ENCODE measurements at regions not wholly inside any gene's neighbourhood (a gene's known extent, or its start where the extent isn't known, plus 50 kb on each side); places are given as distances from the start of the nearest gene placed in this dataset.

GRCh38 chr18:56374007-56374655 is 264.3 kb downstream of the TXNL1 start:
- no peak for DNase-seq

- no peak for DNase-seq
Observed at GRCh38 chr18:56373601-56374000, 264.8 kb downstream of the TXNL1 start.

- no peak for DNase-seq
Observed at GRCh38 chr18:56368066-56368465, 270.3 kb downstream of the TXNL1 start.

GRCh38 chr18:56358608-56359280 is 279.6 kb downstream of the TXNL1 start:
- DNase-seq, result no peak

GRCh38 chr18:56353663-56354260 is 284.6 kb downstream of the TXNL1 start:
- no peak for DNase-seq

DNA sequence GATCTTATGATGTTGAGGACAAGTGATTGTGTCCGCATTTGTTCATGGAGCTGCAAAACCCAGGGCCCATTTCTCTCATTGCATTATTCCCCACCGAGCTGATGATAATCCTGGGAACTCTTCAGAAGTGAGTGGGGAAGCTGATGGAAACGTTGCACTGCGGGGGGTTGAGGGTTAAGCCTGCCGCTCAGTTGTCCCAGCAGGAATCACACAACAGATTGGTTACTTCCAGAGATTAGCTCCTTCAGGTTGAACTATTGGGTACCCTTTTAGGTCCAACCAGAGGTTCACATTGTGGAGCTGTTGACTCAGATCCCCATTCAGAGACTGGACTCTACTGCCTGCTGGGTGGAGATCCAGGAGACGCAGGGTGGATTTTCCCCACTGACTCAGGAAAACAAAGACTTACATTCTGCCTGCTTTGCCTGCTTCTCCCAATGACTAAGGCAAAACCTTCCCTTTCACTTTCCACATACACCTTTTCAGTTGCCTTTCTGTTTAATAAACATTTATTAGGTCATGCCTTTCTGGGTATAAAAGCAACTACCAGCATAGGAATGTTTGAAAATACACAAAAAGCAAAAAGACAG is 286.4 kb downstream of the TXNL1 start:
- no peak for DNase-seq

- peak; percentile 18 for DNase-seq
Observed at GRCh38 chr18:56337507-56337906, 300.9 kb downstream of the TXNL1 start.

DNA sequence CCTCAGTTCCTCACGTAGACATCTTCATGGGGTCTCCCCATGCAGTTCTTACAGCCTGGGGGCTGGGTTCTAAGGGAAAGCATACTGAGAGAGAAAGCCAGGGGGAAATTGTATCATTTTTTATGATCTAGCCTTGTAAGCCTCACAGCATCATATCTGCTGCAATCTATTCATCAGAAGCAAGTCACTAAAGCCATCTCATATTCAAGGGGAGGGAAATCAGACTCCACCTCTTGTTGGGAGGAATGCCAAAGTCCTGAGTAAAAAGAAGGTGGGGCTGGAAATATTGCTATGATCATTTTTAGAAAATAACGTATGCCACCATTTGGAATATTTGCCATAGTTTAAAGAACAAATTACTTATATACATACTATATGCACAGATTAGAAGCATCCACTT is 304.6 kb downstream of the TXNL1 start:
- DNase-seq, result no peak

DNA sequence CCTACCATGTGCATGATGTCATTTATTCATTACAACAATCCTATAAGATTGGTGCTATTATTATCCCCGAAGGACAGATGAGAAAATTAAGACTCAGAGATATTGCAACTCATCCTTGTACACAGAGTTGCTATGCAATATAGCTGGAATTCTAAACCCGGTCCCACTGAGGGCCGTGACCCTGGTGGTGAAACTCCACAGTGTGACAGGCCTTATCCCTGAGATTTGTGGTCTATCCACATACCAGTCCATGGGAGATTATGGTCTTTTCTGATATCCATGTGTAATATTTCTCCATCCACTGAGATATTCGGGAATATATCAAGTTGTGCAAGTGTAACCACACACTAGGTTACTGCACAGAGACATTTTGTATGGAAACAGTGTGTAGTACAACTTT is 305.2 kb downstream of the TXNL1 start:
- DNase-seq, result no peak

- no peak for DNase-seq
Observed at GRCh38 chr18:56332371-56332770, 306.0 kb downstream of the TXNL1 start.

GRCh38 chr18:56330366-56331110 is 307.9 kb downstream of the TXNL1 start:
- no peak for DNase-seq

GRCh38 chr18:56329536-56329935 is 308.9 kb downstream of the TXNL1 start:
- DNase-seq, result no peak

DNA sequence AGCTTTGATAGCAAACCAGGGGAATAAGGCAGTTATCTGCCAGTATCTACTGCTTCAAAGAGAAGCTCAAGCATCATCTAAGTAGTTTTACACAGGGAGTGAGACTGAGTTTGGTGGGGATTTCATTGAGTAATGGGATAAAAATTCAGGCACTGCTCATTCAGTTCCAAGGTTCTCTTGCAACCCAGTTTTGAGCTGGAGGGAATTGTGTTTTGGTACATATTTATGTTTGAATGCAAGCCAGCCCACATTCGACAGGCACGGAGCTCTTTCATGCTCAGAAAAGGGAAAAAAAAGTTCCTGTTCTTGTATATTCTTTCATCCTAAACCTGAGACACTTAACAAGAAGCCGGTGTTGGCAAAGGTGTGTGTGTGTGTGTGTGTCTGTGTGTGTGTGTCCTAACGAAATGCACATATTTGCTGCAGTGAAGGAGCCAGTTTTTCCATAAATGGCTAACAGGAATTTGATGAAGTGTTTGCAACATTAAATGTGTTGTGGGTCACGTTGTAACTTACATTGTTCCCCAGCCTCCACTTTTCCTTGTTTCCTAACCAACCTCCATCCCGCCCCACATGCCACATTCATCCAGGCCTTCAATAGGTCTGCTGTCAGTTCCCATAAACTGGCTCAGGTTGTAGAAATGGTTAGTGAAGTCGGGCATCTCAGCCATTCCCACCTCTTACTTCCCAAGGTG is 311.1 kb downstream of the TXNL1 start:
- DNase-seq, result no peak

- DNase-seq, result no peak
Observed at GRCh38 chr18:56326336-56327072, 311.9 kb downstream of the TXNL1 start.

GRCh38 chr18:56323673-56324072 is 314.7 kb downstream of the TXNL1 start:
- DNase-seq, result no peak

DNA sequence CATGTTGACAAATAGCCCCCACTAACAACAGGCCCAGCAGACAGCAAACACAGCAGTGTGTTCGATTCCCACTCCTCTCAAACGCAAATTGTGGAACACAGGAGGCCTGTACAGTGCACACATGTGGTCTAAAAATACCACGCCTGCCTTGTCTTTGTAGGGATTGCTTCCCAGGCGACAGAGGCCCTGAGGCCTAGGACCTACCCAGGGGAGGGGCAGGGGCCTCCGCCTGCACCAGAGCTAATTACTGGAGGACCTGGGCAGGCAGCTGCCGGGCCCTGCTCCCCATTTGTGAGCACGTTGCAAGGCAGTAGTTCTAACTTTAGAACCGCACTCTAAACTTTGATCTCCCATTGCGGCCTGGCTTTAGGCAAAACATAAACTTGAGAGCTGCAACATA is 316.0 kb downstream of the TXNL1 start:
- DNase-seq, result no peak

DNA sequence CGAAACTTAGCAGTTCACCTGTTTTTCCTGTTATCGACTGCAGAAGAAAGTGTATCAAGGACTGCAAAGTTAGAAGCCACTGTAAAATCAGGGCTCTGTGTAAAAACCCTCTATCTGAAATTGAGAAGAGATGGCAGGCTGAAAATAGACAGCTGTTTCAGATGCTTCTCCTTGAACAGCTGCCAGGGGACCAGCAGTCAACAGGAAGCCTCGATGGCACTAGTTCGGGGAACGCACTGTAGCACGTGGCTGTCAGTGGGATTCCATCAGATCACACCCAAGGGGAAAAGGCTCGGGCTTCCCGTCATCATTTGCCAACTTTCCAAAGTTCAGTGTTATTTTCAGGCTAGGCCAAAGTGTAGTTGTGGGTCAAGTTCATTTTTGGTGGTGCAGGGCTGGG is 316.9 kb downstream of the TXNL1 start:
- peak; percentile 4 for DNase-seq

GRCh38 chr18:56319953-56320352 is 318.4 kb downstream of the TXNL1 start:
- DNase-seq, result no peak

GRCh38 chr18:56316727-56317126 is 321.7 kb downstream of the TXNL1 start:
- DNase-seq, result no peak

GRCh38 chr18:56315363-56315762 is 323.0 kb downstream of the TXNL1 start:
- DNase-seq, result no peak

DNA sequence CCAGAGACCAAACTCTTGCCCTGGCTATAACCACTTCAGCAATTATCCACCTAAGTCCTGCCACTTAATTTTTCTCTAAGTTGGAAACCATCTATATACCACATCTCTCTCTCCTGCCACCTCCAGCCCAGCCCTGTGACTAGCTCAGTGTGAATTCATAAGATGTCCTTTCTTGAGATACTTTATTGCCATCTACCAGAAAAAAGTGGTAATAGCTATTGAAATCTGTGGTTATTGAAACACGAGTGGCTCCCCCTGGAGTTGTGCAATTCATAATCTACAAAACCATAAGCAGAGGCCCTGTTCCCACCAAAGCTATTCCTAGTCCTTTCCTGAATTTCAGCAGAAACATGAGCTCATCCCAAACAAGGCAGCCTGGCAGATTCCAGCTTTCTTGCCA is 324.0 kb downstream of the TXNL1 start:
- peak; percentile 38 for DNase-seq

Data from NCI-H2171 treated with DMSO at 0.1 percent for 48 hours (cell line).